HG02642 (cell line): ENCODE measurements at regions not wholly inside any gene's neighbourhood (a gene's known extent, or its start where the extent isn't known, plus 50 kb on each side); places are given as distances from the start of the nearest gene placed in this dataset.

ENCODE experiments used
- ATAC-seq: cut with Tn5 transposase; IDR thresholded peaks from one replicate; pipeline ENCODE4 v1.9.1; 2021; ENCODE audit warnings: mild to moderate bottlenecking; ENCODE audit not compliant: unreplicated experiment, poor library complexity

GRCh38 chr18:53677480-53677879 lies 547.0 kb downstream of the MBD2 start:
- ATAC-seq: no peak

GRCh38 chr18:53665701-53666100 lies 558.8 kb downstream of the MBD2 start:
- no peak for ATAC-seq

- ATAC-seq: no peak
These were observed 559.9 kb downstream of the MBD2 start for GRCh38 chr18:53664575-53664974.

GRCh38 chr18:53660306-53660705 lies 564.2 kb downstream of the MBD2 start:
- ATAC-seq: no peak

- no peak for ATAC-seq
These were observed 567.2 kb downstream of the MBD2 start for GRCh38 chr18:53657257-53657656.

GRCh38 chr18:53649621-53650020 lies 574.8 kb downstream of the MBD2 start:
- ATAC-seq: no peak

GRCh38 chr18:53644799-53645471 lies 579.5 kb downstream of the MBD2 start:
- ATAC-seq: no peak

- no peak for ATAC-seq
These were observed 584.8 kb downstream of the MBD2 start for GRCh38 chr18:53639687-53640086.

GRCh38 chr18:53629337-53629736 lies 595.1 kb downstream of the MBD2 start:
- ATAC-seq: no peak

- no peak for ATAC-seq
These were observed 598.4 kb downstream of the MBD2 start for GRCh38 chr18:53625997-53626599.

GRCh38 chr18:53610957-53611356 lies 613.5 kb downstream of the MBD2 start:
- no peak for ATAC-seq

- no peak for ATAC-seq
These were observed 617.7 kb downstream of the MBD2 start for GRCh38 chr18:53606792-53607191.

- ATAC-seq: no peak
These were observed 619.3 kb downstream of the MBD2 start for GRCh38 chr18:53605198-53605597.

GRCh38 chr18:53603276-53603675 lies 621.2 kb downstream of the MBD2 start:
- ATAC-seq: no peak

- no peak for ATAC-seq
These were observed 623.1 kb downstream of the MBD2 start for GRCh38 chr18:53601344-53601743.

GRCh38 chr18:53586923-53587322 lies 637.5 kb downstream of the MBD2 start:
- no peak for ATAC-seq
